WERI-Rb-1 (cell line): ENCODE measurements at regions not wholly inside any gene's neighbourhood (a gene's known extent, or its start where the extent isn't known, plus 50 kb on each side); places are given as distances from the start of the nearest gene placed in this dataset.

Source experiments
- DNase-seq: peaks from one replicate; pipeline ENCODE4 v3.0.0-alpha.2; 2020
- H3K27ac ChIP-seq: fragments of 250-450 bp; sonication (Bioruptor Pico); 2 replicates; pipeline ENCODE4 v1.5.1; 2020; ENCODE audit warnings: mild to moderate bottlenecking, moderate library complexity
- H3K27me3 ChIP-seq: fragments of 250-450 bp; sonication (Bioruptor Pico); 2 replicates; pipeline ENCODE4 v1.5.1; 2021; ENCODE audit warnings: mild to moderate bottlenecking, low read depth, moderate library complexity; ENCODE audit not compliant: insufficient read depth, severe bottlenecking
- H3K36me3 ChIP-seq: fragments of 250-450 bp; sonication (Bioruptor Pico); 2 replicates; pipeline ENCODE4 v1.5.1; 2020; ENCODE audit warnings: mild to moderate bottlenecking, moderate library complexity
- H3K4me3 ChIP-seq: 2 replicates; pipeline ENCODE4 v1.5.1; 2011; ENCODE audit warnings: low read depth, mild to moderate bottlenecking, control low read depth, low read length
- H3K9me3 ChIP-seq: fragments of 250-450 bp; sonication (Bioruptor Pico); 2 replicates; pipeline ENCODE4 v1.5.1; 2021; ENCODE audit warnings: mild to moderate bottlenecking, moderate library complexity; ENCODE audit not compliant: severe bottlenecking
- TF ChIP-seq, protein P1 (sequence below): IDR thresholded peaks from 2 replicates; pipeline ENCODE4 v1.5.1; 2011; ENCODE audit warnings: low read depth, mild to moderate bottlenecking, control low read depth, inconsistent platforms, low read length

DNA sequence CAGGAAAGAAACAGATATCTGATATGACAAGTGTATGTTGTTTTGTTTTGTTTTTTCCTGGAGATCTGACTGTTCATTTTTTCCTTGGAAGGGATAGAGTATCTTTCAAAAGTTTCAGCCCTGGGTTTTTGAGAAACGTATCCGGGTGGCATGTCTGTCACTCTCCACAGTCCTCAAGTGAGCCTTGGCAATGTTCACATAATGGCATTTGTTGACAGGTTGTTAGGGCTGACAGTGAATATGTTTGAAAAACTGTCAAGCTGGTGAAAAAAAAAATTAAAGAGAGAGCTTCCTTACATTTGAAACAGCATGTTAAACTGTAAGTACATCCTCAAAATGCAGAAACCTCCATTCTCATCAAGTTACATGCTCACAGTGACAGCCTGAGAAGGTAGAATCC, 113.0 kb upstream of the DYNLRB2 start:
- no peak for DNase-seq
- no peak overlapping the region for H3K27ac ChIP-seq
- no peaks in the 10 kb centered on the region for H3K36me3 ChIP-seq
- H3K9me3 ChIP-seq: no peaks in the 10 kb centered on the region
- H3K4me3 ChIP-seq: no peak overlapping the region
- no peaks in the 10 kb centered on the region for H3K27me3 ChIP-seq
- TF ChIP-seq, protein P1, sequence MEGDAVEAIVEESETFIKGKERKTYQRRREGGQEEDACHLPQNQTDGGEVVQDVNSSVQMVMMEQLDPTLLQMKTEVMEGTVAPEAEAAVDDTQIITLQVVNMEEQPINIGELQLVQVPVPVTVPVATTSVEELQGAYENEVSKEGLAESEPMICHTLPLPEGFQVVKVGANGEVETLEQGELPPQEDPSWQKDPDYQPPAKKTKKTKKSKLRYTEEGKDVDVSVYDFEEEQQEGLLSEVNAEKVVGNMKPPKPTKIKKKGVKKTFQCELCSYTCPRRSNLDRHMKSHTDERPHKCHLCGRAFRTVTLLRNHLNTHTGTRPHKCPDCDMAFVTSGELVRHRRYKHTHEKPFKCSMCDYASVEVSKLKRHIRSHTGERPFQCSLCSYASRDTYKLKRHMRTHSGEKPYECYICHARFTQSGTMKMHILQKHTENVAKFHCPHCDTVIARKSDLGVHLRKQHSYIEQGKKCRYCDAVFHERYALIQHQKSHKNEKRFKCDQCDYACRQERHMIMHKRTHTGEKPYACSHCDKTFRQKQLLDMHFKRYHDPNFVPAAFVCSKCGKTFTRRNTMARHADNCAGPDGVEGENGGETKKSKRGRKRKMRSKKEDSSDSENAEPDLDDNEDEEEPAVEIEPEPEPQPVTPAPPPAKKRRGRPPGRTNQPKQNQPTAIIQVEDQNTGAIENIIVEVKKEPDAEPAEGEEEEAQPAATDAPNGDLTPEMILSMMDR: no peak

DNA sequence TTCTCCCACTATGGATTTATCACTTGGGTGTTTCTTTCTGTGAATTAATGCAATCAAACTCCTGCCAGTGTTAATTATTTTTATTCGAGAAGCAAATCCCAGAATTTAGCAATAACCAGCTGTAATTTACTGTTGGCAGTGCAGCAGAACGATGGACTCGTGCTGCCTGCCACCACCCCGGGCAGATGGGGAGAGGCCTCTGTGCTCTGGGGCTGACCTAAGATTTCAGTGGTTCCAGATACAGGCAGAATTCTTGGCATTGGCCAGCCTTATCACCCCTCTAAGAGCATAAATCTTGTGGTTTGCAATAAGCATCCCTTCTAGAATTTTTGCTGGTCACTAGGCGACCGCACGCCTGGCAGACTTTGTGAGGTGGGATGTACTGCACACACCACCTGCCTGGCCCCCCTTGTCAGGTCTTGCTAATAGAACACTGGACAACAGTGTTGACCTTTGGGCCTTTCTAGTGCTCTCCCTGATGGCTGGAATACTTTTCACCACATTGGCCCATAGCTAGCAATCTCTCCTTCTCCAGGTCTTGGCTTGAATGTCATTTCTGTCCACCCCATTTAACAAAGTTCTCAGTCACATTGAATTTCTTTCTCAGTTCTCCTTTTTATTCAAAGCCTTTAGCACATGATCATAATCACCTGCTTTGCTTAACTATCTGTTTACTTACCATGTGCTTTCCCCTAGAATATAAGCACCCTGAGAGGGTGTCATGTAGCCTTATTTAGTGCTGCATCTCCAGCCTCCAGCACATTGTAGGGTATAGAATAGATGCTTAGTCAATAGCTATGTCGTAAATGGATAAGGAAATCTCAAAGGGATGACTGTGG, 122.1 kb upstream of the DYNLRB2 start:
- DNase-seq: no peak
- no peak overlapping the region for H3K27ac ChIP-seq
- no peak overlapping the region for H3K4me3 ChIP-seq
- TF ChIP-seq, protein P1: no peak
- H3K36me3 ChIP-seq: no peaks in the 10 kb centered on the region
- H3K9me3 ChIP-seq: no peaks in the 10 kb centered on the region
- H3K27me3 ChIP-seq: no peaks in the 10 kb centered on the region

DNA sequence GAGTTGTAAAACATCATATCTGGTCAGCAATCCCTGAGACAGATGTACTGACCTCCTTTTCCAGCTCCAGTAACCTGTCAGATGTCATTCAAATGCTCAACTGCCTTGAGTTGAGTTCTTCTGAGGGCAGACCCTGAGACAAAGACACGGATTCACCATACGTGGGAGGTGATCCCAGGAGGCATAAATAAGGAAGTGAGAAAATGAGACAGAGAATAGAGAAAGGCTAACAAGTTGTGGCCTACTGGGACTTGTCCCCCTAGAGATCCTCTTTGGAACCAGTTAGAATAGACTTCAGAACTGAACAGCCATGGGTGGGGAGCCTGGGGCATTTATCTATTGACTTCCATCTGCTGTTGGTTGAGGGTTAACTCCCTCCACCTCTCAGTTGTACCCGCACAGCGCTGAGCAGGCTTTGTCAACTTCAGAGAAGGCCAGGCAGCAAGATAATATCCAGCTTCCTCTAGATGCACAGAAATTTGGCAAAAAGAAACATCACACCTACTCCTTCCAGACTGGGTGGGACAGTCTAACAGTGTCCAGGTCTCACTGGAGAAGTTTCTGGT, 123.0 kb upstream of the DYNLRB2 start:
- TF ChIP-seq, protein P1: no peak
- H3K27me3 ChIP-seq: no peaks in the 10 kb centered on the region
- H3K4me3 ChIP-seq: no peak overlapping the region
- no peak overlapping the region for H3K27ac ChIP-seq
- H3K9me3 ChIP-seq: no peaks in the 10 kb centered on the region
- H3K36me3 ChIP-seq: no peaks in the 10 kb centered on the region
- no peak for DNase-seq

DNA sequence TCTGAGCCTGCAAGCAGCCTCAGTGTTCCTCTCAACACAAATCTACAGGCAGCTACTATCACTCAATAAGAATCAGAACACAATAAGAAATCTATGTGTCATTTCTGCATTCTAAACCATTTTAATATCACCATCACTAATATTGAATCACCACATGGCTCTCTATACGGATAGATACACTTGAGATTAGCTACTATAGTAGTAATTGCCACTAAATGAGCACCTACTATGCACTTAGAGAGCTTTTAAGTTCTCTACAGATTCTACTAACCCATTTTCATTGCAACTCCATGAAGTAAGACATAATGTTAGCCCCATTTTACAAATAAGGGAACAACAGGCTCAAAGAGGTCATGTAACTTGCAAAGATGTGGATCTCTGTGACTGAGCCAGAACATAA, 132.8 kb upstream of the DYNLRB2 start:
- H3K36me3 ChIP-seq: no peaks in the 10 kb centered on the region

DNA sequence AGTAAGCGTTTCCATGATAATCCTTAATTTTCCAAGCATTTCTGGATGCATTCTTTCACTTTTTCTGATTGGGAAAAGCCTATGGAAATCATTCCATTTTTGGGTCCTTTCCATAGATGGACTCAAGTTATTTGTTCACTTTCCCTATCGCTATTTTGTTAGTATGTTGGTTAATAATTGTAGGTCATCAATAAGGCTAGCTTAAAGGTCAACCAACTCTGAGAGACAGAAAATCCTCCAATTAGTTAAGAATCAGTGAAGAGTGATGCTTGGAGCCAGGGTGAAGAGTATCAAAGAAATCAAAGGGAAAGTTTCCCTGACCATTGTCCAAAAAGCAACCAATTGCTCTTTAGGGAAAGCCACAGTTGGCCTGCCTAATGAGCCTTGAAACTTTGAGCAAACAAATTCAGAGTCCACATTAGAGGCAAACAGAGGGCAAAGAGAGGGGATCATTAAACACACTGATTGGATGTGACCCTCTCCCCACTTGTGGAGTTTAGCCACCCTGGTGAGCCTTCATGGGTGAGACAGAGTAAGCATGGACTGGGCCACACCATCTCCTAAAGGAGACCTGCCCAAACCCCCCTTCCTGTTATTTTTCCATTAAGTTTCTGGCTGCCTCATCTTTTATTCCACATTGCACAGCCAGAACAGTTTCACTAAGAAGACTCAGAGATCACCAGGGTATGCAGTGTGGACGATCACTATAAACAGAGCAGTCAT, 133.4 kb upstream of the DYNLRB2 start:
- Histone ChIP-seq H3K9me3 (no peaks in the 10 kb centered on the region), H3K36me3 (no peaks in the 10 kb centered on the region), H3K27me3 (no peaks in the 10 kb centered on the region), H3K27ac (no peak overlapping the region), H3K4me3 (no peak overlapping the region)
- DNase-seq: no peak
- TF ChIP-seq, protein P1: no peak

More for the DNA sequence above, 132.8 kb upstream of the DYNLRB2 start:
- TF ChIP-seq, protein P1: no peak
- H3K27me3 ChIP-seq: no peaks in the 10 kb centered on the region
- no peaks in the 10 kb centered on the region for H3K9me3 ChIP-seq
- no peak overlapping the region for H3K4me3 ChIP-seq
- DNase-seq: no peak
- H3K27ac ChIP-seq: no peak overlapping the region
